ENCODE measurements at regions not wholly inside any gene's neighbourhood (a gene's known extent, or its start where the extent isn't known, plus 50 kb on each side); places are given as distances from the start of the nearest gene placed in this dataset.
"Not testable (repeated sequence)": the region's sequence is repeated elsewhere in the genome, so short reads cannot be mapped to it uniquely, and the experiment has no call there.

DNA sequence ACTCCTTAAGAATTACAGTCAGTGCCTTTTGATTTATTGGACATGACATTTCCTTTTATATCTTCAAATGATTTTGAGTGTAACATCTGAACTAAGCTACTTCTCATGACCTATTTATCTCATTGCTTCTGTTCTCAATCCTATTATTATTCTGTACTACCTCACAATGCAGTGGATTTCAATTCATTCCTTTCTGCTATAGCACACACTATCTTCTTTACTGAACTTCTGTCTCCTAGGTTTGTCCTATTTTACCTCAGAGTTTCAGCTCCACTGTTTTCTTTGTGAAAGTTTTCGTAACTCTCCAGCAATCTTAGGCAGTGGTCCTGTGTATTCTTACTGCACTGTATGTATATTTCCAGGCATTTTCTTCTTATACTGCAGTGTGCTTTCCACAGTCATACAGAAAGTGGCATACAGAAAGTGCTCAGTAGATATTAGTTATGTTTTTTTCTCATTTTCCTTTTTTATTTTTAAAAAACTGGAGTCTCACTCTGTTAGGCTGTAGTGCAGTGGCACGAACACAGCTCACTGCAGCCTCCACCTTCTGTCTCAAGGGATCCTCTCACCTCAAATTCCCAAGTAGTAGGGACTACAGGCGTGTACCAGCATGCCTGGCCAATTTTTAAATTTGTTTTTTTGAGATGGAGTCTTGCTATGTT is 368.6 kb upstream of the RGS6 start:
- DNase-seq (ENCODE audit: low read depth in 2 of 2) = no peak

GRCh38 chr14:71566276-71566675 is 366.0 kb upstream of the RGS6 start:
- DNase-seq (ENCODE audit: low read depth in 2 of 2) = no peak

- DNase-seq (ENCODE audit: low read depth in 2 of 2) = not testable (repeated sequence)
Measured at GRCh38 chr14:71567499-71568133, 364.6 kb upstream of the RGS6 start.

DNA sequence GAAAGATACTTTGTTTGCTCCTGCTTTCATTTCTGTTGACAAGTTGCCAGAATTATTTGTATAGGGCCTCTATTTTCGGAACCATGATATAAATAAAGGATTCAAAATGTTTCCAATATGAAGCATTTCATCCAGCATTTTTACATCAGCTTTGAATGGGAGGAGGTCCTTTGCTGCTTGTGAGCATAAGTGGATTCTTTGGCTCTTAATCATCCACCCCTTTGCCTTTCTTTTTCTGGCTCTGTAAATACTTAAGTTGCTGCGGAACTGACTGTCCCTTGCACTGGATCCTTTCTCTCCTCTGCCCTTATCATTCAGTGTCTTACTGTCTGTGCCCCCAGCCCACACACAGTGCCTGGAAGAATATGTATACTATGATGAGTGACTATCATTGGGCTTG is 357.3 kb upstream of the RGS6 start:
- DNase-seq (ENCODE audit: low read depth in 2 of 2) = peak; percentile 72 to 75

DNA sequence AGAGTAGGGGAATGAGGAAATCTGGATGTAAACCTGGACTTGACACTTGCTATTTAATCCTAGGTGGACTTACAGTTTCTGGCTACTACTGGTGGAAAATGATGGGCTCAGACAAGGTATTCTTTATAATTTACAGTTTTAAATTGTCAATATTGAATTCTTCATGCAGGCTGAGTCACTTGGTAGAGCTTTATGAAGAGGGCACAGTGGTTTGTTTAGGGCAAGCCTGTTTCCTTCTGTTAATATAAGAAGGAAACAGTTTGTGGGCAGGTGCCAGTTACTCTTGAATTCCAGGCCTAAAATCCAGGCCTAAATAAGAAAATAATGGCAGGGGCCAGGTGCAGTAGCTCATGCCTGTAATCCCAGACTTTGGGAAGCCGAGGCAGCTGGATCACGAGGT is 355.8 kb upstream of the RGS6 start:
- DNase-seq (ENCODE audit: low read depth in 2 of 2) = no peak

- no peak for DNase-seq (ENCODE audit: low read depth in 2 of 2)
Measured at GRCh38 chr14:71579331-71579730, 352.9 kb upstream of the RGS6 start.

GRCh38 chr14:71582705-71583104 is 349.5 kb upstream of the RGS6 start:
- DNase-seq (ENCODE audit: low read depth in 2 of 2) = peak; percentile 73 to 80

GRCh38 chr14:71583194-71583593 is 349.0 kb upstream of the RGS6 start:
- no peak for DNase-seq (ENCODE audit: low read depth in 2 of 2)

DNA sequence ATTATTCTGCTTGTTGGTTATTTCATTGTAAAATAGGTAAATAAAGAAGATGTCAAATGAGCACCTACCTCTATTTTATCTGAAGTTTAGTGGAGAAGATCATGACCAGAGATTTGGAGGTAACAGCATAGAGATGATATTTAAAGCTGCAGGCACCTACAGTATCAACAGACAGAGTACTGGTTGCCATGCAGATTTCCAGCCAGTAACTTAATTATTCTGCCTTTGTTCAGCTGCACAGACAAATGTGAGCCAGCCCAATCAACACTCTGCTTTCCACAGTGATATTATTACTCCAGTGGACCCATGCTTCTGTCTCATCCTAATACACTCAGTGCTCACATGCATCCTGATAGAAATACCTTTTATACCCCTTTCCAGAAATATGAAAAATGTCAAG is 348.5 kb upstream of the RGS6 start:
- no peak for DNase-seq (ENCODE audit: low read depth in 2 of 2)

DNA sequence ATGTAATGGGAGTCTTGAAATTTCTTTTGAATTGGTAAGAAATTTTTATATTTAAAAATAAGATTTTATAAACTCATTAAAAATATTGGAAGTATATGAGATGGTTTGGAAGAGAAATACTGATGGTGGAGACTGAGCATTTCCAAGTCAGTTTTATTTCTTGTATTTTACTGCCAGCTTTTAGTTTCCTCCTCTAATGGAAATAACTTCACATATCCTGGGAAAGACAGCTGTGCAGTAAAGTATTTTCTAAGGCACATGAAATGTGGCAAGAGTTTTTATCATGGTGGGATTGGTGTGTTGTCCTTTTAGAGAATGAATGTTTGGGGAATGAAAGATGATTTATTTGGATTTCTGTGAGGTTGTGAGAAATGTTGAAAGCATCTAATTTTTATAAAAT is 346.9 kb upstream of the RGS6 start:
- no peak for DNase-seq (ENCODE audit: low read depth in 2 of 2)

- no peak for DNase-seq (ENCODE audit: low read depth in 2 of 2)
Measured at GRCh38 chr14:71586131-71586897, 345.9 kb upstream of the RGS6 start.

GRCh38 chr14:71588028-71588427 is 344.2 kb upstream of the RGS6 start:
- DNase-seq (ENCODE audit: low read depth in 2 of 2) = no peak

DNA sequence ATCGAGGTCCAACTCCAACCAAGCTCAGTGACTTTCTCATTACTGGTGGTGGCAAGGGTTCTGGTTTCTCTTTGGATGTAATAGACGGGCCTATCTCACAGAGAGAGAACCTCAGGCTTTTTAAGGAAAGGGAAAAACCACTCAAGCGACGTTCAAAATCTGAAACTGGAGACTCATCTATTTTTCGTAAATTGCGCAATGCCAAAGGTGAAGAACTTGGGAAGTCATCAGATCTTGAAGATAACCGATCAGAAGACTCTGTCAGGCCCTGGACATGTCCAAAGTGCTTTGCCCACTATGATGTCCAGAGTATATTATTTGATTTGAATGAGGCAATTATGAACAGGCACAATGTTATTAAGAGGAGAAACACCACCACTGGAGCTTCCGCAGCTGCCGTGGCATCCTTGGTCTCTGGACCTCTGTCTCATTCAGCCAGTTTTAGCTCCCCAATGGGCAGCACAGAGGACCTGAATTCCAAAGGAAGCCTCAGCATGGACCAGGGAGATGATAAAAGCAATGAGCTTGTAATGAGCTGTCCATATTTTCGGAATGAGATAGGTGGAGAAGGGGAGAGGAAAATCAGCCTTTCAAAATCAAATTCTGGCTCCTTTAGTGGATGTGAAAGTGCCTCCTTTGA is 343.5 kb upstream of the RGS6 start:
- no peak for DNase-seq (ENCODE audit: low read depth in 2 of 2)

GRCh38 chr14:71589609-71590008 is 342.6 kb upstream of the RGS6 start:
- DNase-seq (ENCODE audit: low read depth in 2 of 2) = no peak

DNA sequence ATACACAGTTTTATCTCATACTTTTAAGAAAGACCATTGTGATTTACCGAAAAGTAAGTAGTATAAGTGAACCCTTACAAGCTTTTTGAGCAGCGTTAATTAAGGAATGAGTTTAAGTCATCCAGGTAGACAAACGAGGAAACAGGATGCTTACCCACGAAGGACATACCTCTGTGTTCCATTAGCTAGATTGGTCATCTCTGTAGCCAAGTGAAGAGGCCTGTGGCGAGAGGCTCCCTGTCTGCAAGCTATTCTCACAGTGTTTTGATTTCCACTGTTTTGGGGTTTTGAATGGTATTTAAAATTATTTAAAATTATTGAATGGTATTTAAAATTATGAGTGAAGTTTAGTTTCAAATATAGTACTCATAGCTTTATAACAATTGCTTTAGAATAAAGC is 342.1 kb upstream of the RGS6 start:
- no peak for DNase-seq (ENCODE audit: low read depth in 2 of 2)

GRCh38 chr14:71591231-71591630 is 341.0 kb upstream of the RGS6 start:
- DNase-seq (ENCODE audit: low read depth in 2 of 2) = no peak

DNA sequence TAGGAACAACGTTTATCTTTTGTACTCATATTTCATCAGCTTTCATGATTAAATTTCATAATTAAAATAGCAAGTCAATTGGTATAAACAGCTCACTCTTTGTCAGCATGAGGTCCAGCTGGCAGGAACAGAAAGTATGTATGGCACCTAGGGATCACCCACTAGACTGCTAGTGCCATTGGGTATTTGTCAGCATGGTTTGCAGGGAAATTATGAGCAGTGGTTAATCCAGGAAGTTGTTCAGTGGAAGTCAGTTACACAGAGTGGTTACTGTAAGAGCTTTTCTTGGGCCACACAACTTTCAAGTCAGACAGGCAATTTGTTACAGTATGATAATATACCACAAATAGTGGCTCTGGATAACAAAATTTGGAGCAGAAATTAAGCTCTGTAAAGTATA is 340.3 kb upstream of the RGS6 start:
- peak in 1 of 2 experiments; percentile 35 for DNase-seq (ENCODE audit: low read depth in 2 of 2)

- no peak for DNase-seq (ENCODE audit: low read depth in 2 of 2)
Measured at GRCh38 chr14:71592361-71592760, 339.9 kb upstream of the RGS6 start.

DNA sequence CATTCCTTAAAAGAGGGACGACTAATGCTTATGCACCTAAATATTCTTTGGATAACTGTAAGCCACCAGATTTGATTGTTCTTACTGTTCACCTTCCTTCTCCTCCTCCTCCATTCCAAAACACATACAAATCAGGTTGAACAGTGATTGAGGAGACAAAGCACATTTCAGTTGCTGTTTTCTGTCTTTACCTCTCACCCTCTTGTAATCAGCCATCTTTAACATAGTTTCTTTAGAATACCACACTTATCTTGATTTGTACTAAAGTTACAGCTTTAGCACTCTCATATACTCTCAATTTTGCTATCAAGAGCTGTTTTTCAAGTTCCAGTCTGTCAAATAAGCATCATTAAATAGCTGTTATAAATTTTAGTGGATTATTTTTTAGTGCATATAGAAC is 338.3 kb upstream of the RGS6 start:
- no peak for DNase-seq (ENCODE audit: low read depth in 2 of 2)

DNA sequence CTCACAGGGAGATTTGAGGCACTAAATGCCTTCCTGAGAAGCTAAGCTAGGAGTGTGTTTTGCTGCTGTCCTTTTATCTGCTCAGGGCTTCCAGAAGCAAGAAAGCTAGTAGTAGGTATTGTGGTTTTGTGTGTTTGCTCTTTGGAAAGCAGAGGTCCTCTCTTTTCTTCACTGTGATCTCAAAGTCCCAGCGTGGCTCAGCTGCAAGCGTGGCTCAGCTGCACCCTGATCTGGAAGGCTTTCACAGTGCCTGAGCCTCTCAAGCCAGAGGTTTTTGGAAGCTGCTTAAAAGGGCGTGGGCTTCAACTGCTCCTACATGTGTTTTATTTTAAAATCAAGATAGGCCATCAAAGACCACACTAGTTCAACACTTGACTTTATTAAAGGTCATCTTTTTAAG is 337.4 kb upstream of the RGS6 start:
- DNase-seq (ENCODE audit: low read depth in 2 of 2) = no peak

GRCh38 chr14:71595441-71595840 is 336.8 kb upstream of the RGS6 start:
- DNase-seq (ENCODE audit: low read depth in 2 of 2) = no peak

- no peak for DNase-seq (ENCODE audit: low read depth in 2 of 2)
Measured at GRCh38 chr14:71597287-71597920, 334.8 kb upstream of the RGS6 start.

Measured in fibroblast of skin of left quadriceps (primary cell).